Activated CD8-positive, alpha-beta T cell treated with anti-CD3 and anti-CD28 coated beads, Interleukin-2, amount 10 ng/mL, durations not matched to agents 7 days and 5 days (primary cell): ENCODE measurements at regions not wholly inside any gene's neighbourhood (a gene's known extent, or its start where the extent isn't known, plus 50 kb on each side); places are given as distances from the start of the nearest gene placed in this dataset.
A peak's percentile ranks its signal among the peaks of the same experiment; 100 is the strongest.

Source experiments
- ATAC-seq: fragments of 150-1000 bp; cut with Tn5 transposase; one replicate; pipeline ENCODE4 v1.10.0; 2021; ENCODE audit warnings: moderate library complexity
- CTCF ChIA-PET: fragments of 350-600 bp; sonication (Branson Sonifier 250); formaldehyde crosslinking; loops from one replicate; lab custom pipeline; 2021; ENCODE audit warnings: antibody characterized with exemption; lab: Charles Lee
- POLR2A ChIA-PET: fragments of 350-600 bp; sonication (Branson Sonifier 250); formaldehyde crosslinking; loops from one replicate; lab custom pipeline; 2021; ENCODE audit warnings: antibody characterized with exemption; lab: Charles Lee
- DNase-seq: peaks from one replicate; pipeline ENCODE4 v3.0.0-alpha.2; 2020
- H3K27ac Mint-ChIP-seq: one replicate; pipeline ENCODE4 v1.8.0; 2021; ENCODE audit warnings: mild to moderate bottlenecking, mixed read lengths
- H3K27me3 Mint-ChIP-seq: one replicate; pipeline ENCODE4 v1.8.0; 2021; ENCODE audit warnings: low read depth, mixed read lengths
- H3K36me3 Mint-ChIP-seq: one replicate; pipeline ENCODE4 v1.8.0; 2021; ENCODE audit warnings: low read depth, mixed read lengths
- H3K4me1 Mint-ChIP-seq: one replicate; pipeline ENCODE4 v1.8.0; 2021; ENCODE audit warnings: low read depth, mixed read lengths
- H3K4me3 Mint-ChIP-seq: one replicate; pipeline ENCODE4 v1.8.0; 2021; ENCODE audit warnings: mild to moderate bottlenecking, mixed read lengths
- H3K9me3 Mint-ChIP-seq: one replicate; pipeline ENCODE4 v1.8.0; 2022; ENCODE audit warnings: mixed read lengths; ENCODE audit not compliant: insufficient read depth

DNA sequence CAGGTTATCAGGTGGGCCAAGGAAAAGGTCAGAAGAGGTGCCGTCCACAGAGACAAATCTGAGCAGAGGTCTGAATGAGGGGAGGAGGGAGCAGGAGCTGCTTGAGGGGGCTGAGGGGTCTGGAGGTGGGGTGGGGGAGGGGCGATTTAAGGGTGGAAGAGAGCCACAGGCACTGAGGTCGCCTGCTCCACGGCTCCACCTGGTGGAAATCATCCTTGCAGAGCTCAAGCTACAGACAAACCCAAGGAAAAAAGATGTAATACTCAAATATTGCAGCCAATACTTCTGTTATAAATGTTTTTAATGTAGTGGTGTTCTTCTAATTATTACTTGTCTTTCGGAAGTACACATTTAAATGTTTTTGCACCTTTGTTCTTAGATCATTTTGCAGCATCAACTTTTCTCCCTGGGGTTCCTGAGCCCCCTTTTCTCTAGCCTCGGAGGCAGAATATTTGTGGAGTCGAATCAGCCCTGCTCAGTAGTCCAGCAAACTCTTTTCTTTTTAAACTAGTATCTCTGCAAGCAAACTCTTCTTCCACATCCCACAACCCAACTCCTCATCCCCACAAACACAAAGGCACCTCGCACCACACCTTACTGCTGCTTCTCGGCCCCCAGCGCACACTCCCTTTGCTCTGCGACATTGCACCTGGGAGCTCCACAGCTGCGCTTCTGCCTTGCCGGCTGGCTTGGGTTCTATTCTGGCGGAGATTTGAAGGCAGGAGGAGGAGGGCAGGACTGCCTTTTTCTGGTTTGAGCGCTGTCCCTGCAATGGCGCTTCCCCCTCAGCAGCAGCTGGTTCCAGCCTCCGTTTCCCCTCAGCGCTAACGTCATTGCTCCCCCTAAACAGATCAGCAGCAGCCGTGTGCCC, 51.0 kb upstream of the TFAP2A start:
- no peaks in the 10 kb centered on the region for H3K4me1 Mint-ChIP-seq
- H3K9me3 Mint-ChIP-seq: no peaks in the 10 kb centered on the region
- H3K27me3 Mint-ChIP-seq: peaks cover 6% of the 10 kb centered on the region
- POLR2A ChIA-PET: no interaction called here
- H3K36me3 Mint-ChIP-seq: no peaks in the 10 kb centered on the region
- H3K4me3 Mint-ChIP-seq: no peak overlapping the region
- no peak overlapping the region for H3K27ac Mint-ChIP-seq
- DNase-seq (peak; percentile 48), ATAC-seq (no peak)
- CTCF ChIA-PET: interaction anchor here (1.3 to 2.7 kb wide), 2 partner anchors 12 to 336 kb away, joined by 4 to 8 read pairs; no protein-coding TSS in a partner anchor
